ENCODE measurements at regions not wholly inside any gene's neighbourhood (a gene's known extent, or its start where the extent isn't known, plus 50 kb on each side); places are given as distances from the start of the nearest gene placed in this dataset.

DNA sequence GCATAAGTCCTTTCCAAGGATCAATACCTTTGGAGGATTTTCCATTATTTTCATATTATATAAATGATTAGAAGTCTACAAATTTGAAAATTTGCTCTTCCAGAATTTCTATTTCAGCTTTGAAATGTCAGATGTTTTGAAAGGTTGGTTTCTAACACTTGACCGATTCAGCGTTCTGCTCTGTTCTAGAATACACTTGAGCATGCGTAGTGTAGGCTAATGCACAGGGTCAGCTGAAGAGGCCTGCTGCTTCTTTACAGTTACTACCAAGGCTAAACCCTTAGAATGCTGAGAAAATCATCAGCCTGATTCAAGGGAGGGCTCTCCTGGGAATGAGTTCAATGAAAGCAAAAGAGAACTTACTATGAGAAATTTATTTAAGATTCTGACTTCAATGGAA, 177.6 kb downstream of the RNF144B start:
- TF ChIP-seq, protein P1, sequence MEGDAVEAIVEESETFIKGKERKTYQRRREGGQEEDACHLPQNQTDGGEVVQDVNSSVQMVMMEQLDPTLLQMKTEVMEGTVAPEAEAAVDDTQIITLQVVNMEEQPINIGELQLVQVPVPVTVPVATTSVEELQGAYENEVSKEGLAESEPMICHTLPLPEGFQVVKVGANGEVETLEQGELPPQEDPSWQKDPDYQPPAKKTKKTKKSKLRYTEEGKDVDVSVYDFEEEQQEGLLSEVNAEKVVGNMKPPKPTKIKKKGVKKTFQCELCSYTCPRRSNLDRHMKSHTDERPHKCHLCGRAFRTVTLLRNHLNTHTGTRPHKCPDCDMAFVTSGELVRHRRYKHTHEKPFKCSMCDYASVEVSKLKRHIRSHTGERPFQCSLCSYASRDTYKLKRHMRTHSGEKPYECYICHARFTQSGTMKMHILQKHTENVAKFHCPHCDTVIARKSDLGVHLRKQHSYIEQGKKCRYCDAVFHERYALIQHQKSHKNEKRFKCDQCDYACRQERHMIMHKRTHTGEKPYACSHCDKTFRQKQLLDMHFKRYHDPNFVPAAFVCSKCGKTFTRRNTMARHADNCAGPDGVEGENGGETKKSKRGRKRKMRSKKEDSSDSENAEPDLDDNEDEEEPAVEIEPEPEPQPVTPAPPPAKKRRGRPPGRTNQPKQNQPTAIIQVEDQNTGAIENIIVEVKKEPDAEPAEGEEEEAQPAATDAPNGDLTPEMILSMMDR (IDR thresholded peaks at IDR 0.05; ENCODE audit: borderline replicate concordance, extremely low read depth, low read length, poor library complexity, severe bottlenecking) = no peak
- no peak for TF ChIP-seq EZH2 (IDR thresholded peaks at IDR 0.05; ENCODE audit: borderline replicate concordance, low read depth, low read length, severe bottlenecking)
